HEK293 (cell line): ENCODE measurements at regions not wholly inside any gene's neighbourhood (a gene's known extent, or its start where the extent isn't known, plus 50 kb on each side); places are given as distances from the start of the nearest gene placed in this dataset.

ENCODE experiments used
- CTCF ChIP-seq: fragments of 450-650 bp; formaldehyde crosslinking; IDR thresholded peaks from 2 replicates; pipeline ENCODE4 v1.5.1; 2016; ENCODE audit warnings: missing biosample characterization, missing genetic modification characterization
- MYNN ChIP-seq: fragments of 450-650 bp; formaldehyde crosslinking; IDR thresholded peaks from 2 replicates; pipeline ENCODE4 v1.5.1; 2016; ENCODE audit warnings: missing biosample characterization, missing genetic modification characterization, borderline replicate concordance
- RBAK ChIP-seq: fragments of 450-650 bp; formaldehyde crosslinking; IDR thresholded peaks from 2 replicates; pipeline ENCODE4 v1.5.1; 2016; ENCODE audit warnings: missing biosample characterization, missing genetic modification characterization
- ZBTB1 ChIP-seq: fragments of 450-650 bp; formaldehyde crosslinking; IDR thresholded peaks from 2 replicates; pipeline ENCODE4 v1.5.1; 2016; ENCODE audit warnings: missing biosample characterization, missing genetic modification characterization
- ZBTB6 ChIP-seq: fragments of 450-650 bp; formaldehyde crosslinking; IDR thresholded peaks from 2 replicates; pipeline ENCODE4 v1.5.1; 2017; ENCODE audit warnings: missing biosample characterization, missing genetic modification characterization
- ZNF350 ChIP-seq: fragments of 450-650 bp; formaldehyde crosslinking; IDR thresholded peaks from 2 replicates; pipeline ENCODE4 v1.5.0; 2017; ENCODE audit warnings: missing biosample characterization, mild to moderate bottlenecking, missing genetic modification characterization
- ZNF449 ChIP-seq: fragments of 450-650 bp; formaldehyde crosslinking; IDR thresholded peaks from 2 replicates; pipeline ENCODE4 v1.5.1; 2017; ENCODE audit warnings: missing biosample characterization, mild to moderate bottlenecking, missing genetic modification characterization, moderate library complexity
- ZNF654 ChIP-seq: fragments of 450-650 bp; formaldehyde crosslinking; IDR thresholded peaks from 2 replicates; pipeline ENCODE4 v1.5.1; 2016; ENCODE audit warnings: low read depth, missing biosample characterization, missing genetic modification characterization
- ZNF660 ChIP-seq: fragments of 450-650 bp; IDR thresholded peaks from 2 replicates; pipeline ENCODE4 v1.5.1; 2018; ENCODE audit warnings: missing biosample characterization, mild to moderate bottlenecking, missing genetic modification characterization
- ZNF677 ChIP-seq: fragments of 450-650 bp; IDR thresholded peaks from 2 replicates; pipeline ENCODE4 v1.5.0; 2018; ENCODE audit warnings: missing biosample characterization, mild to moderate bottlenecking, missing genetic modification characterization, moderate library complexity

- no peak for TF ChIP-seq ZNF654 (tag by site-specific recombination)
- no peak for TF ChIP-seq CTCF
- no peak for TF ChIP-seq ZNF660
- TF ChIP-seq ZNF449, result no peak
- TF ChIP-seq MYNN, result no peak
- no peak for TF ChIP-seq RBAK
- no peak for TF ChIP-seq ZNF350 (tag by site-specific recombination)
- no peak for TF ChIP-seq ZBTB1 (tag by site-specific recombination)
- TF ChIP-seq ZBTB6 (tag by site-specific recombination), result no peak
- no peak for TF ChIP-seq ZNF677 (tag by site-specific recombination)
These were observed 1011.7 kb downstream of the GATA3 start for GRCh38 chr10:9066152-9066551.
